ENCODE measurements at regions not wholly inside any gene's neighbourhood (a gene's known extent, or its start where the extent isn't known, plus 50 kb on each side); places are given as distances from the start of the nearest gene placed in this dataset.

GRCh38 chr18:73962256-73962655 is 185.4 kb downstream of the FBXO15 start:
- no peak for DNase-seq (ENCODE audit: low spot score)

- DNase-seq (ENCODE audit: low spot score): no peak
These were observed 185.8 kb downstream of the FBXO15 start for GRCh38 chr18:73961804-73962203.

DNA sequence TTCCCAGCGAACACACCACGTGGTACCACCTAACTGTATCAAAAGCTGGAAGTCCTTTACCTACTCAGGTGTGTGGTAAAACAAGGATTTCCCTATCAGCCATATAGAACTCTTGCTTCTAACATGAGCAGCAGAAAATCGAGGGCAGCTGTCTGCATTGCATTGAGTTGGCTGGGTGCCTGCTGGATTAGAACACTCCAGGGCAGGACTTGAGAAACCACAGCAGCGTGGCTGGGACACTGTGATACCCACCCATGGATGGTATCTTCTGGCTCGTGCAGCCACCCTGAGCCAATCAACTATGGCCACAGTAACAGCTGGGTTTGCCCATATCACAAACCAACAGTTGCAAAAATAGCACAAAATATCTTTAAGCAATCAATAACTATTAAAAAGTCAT is 188.3 kb downstream of the FBXO15 start:
- no peak for DNase-seq (ENCODE audit: low spot score)

DNA sequence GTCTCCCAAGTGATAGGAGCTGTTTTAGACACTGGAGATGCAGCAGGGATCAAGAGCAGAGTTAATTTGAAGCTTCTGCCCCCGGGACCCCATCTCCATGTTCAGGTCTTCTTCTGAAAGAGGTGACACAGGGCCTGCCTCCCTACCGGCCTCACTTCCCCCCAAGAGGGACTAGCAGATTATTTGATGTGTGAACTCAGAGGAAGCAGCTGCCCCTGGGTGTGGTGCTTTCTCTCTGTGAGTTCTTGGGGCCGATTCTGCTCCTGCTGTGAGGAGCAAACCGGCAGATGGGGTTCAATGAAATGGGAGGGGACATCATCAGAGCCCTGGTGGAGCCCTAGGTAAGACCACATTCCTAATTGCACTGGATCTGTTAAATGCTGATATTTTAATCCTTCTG is 193.4 kb downstream of the FBXO15 start:
- DNase-seq (ENCODE audit: low spot score): no peak

GRCh38 chr18:73952296-73952946 is 195.2 kb downstream of the FBXO15 start:
- no peak for DNase-seq (ENCODE audit: low spot score)

GRCh38 chr18:73950116-73950700 is 197.4 kb downstream of the FBXO15 start:
- no peak for DNase-seq (ENCODE audit: low spot score)

DNA sequence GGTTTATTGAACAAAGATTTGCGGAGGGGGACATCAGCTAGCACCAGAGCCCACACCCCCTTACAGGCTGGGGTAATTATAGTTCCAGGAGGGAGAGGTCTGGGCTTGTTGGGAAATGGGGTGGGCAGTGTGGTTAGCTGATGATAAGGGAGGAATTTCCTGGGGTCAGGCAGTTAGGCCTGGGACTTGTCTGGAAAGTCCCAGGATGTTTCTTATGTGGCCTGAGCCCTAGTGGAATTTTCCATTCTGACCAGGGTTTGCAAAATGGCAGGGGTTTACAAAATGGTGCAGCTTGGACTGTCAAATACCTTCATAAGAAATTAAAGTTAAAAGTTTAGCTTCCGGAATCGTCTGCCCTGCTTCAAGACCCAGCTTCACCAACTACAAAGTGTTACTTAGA is 199.1 kb downstream of the FBXO15 start:
- no peak for DNase-seq (ENCODE audit: low spot score)

- DNase-seq (ENCODE audit: low spot score): no peak
These were observed 199.6 kb downstream of the FBXO15 start for GRCh38 chr18:73948084-73948483.

- no peak for DNase-seq (ENCODE audit: low spot score)
These were observed 200.3 kb downstream of the FBXO15 start for GRCh38 chr18:73947180-73947921.

DNA sequence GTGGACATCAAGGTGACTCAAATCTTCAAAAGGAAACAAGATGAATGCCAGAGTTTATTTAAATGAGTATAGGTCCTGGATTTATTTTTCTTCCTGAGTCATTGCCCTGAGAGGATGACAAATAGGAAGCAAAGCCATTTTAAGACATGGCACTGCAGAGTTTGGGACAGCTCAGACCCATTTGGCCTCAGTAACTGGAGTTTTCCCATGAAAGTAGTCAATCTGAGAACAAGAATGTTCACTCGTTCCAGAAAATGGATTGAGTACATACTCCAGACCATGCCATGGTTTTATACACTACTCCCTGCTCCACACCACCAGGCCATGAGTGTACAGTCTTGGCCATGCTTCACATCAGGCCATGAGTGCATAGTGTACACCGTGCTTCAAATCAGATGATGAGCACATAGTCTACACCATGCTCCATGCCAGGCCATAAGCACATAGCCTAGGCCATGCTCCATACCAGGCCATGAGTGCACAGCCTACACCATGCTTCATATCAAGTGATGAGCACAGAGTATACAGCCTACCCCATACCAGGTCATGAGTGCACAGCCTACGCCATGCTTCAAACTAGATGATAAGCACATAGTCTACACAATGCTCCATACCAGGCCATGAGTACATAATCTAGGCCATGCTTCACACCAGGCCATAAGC is 202.4 kb downstream of the FBXO15 start:
- DNase-seq (ENCODE audit: low spot score): no peak

DNA sequence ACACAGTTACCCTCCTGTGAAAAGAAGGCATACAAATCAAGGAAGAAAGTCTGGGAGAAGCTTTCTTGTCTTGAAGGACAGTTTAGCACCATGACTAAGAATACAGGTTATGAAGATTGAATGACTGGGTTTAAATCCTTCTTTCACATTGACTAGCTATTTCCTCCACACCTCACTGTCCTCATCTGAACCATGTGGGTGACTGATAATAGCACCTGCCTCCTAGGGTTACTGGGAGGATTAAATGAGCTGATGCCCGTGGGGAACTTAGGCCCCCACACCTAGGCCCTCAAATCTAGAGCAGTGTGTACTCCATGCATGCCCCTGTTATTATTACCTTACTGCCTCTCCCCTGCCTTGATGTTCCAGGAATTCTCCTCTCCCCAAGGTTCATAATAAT is 202.9 kb downstream of the FBXO15 start:
- DNase-seq (ENCODE audit: low spot score): no peak

GRCh38 chr18:73943763-73944162 is 203.9 kb downstream of the FBXO15 start:
- no peak for DNase-seq (ENCODE audit: low spot score)

DNA sequence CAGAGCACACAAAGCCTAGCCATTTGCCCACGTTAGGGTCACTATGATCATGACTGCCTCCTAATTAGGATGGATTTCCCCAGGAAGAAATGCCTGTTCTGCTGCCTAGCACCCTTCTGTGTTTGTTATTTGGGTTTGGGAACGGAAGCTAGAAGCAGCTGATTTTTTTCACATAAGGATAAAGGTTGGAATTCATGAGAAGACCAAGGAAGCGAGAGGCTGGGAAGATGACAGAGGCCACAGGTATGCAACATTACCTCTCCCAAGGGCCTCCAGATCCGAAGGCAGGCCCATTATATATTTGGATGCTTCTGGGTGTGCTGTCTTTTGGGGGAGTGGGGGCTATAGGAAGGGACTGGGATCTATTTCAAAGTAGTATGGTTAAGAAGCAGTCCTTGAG is 204.7 kb downstream of the FBXO15 start:
- DNase-seq (ENCODE audit: low spot score): no peak

GRCh38 chr18:73942081-73942625 is 205.5 kb downstream of the FBXO15 start:
- DNase-seq (ENCODE audit: low spot score): no peak

DNA sequence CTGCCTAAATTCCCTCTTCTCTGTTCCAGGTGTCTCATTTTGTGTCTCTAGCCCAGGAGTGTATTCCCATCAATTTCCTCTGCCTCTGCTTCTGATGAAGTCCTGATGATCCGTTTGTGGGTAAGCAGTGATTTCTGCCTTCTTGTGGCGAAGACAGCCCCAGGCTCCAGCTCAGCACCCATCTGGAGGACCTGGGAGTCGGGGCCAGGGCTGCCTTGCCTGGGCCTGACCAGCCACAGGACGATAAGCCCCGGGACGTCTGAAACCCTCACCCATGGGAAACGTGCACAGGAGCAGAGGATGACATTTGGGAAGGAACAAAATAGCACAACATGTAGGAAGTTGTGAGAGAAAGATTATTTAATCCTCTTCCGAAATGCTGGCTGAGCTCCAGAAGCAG is 206.9 kb downstream of the FBXO15 start:
- DNase-seq (ENCODE audit: low spot score): no peak

DNA sequence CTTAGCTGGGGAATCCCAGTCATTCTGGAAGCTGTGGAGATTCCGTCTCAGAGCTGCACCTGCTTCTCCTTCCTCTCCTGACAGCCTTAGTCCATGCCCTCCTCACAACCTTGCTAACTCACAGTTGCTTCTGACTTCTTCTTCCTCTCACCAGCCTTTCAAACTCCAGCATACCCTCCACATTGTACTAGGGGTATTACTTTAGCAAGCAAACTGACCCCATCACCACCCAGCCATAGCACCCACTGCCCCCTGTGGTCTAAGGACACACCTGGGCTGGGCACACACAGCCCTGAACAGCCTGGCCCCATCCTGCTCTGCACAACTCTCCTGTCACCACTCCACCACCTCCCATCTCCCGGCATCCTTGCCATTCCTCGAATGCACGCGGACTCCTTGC is 208.2 kb downstream of the FBXO15 start:
- no peak for DNase-seq (ENCODE audit: low spot score)

DNA sequence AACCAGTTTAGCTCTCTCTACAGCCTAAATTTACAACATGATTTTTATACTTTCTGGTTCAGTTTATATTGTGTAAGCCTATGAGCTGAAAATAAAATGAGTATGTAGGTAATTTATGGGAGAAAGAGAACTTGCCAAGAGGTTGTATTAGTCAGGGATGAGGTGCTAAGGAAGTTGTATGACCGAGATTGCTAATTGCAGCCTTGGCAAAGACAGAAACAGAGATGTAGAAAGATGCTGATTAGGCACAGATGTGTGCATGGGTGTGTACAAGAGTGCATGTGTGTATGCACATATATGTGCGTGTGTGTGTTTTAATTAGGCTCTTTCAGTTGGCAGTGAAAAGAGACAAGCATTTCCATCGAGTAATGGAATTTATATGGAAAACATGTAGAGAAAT is 213.9 kb downstream of the FBXO15 start:
- no peak for DNase-seq (ENCODE audit: low spot score)

GRCh38 chr18:73932976-73933375 is 214.7 kb downstream of the FBXO15 start:
- DNase-seq (ENCODE audit: low spot score): no peak

DNA sequence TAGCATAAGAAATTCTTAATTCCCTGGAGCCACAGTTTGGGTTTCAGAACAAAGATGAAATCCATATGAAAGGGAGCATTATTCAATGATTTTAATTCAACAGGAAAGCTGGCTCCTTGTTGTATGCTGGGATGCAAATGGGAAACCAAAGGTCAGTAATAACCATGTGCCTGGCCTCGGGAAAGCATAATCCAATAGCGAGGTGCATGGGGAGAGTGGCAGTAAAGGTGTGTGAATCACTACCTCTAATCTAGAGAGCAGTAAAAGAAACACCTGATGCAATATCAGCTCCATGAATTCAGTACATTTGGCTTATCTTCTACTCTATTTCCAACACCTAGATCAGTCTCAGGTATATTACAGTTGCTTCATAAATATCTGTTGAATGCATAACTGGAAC is 220.1 kb downstream of the FBXO15 start:
- no peak for DNase-seq (ENCODE audit: low spot score)

DNA sequence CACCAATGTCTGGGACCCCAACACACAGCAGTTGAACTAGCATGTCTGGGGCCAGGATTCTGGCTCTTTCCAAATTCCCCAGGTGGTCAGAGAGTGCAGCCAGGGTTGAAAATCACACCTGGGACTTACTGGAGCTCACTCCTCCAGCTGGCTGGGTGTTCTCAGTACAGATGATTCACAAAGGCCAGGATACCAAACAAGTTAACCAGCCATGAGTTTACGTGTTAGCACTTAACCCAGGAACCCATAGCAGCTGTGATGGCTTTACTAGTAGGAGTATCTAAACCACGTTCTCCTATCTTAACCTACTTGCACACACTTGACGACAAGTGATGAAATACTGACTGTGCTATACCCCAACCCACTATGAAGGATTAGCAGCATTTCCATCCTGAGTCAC is 222.8 kb downstream of the FBXO15 start:
- no peak for DNase-seq (ENCODE audit: low spot score)

DNA sequence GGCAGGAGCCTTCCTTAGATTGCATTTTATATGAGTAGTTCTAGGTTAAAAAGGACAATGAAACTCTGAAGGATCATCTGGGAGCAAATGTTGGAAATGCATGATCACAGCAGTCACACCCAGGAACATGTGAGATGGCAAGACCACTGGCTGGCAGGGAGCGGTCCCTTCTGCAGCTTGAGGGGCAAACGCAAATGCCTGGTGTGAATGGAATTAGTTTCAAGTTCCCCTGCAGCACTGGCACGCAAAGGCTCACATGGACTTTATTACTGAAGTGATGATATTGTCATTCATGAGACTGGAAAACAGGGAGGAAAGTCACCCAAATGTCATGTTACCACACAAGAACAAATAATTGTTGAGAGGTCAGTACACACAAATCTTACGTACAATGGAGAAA is 223.3 kb downstream of the FBXO15 start:
- no peak for DNase-seq (ENCODE audit: low spot score)

- no peak for DNase-seq (ENCODE audit: low spot score)
These were observed 223.8 kb downstream of the FBXO15 start for GRCh38 chr18:73923866-73924265.

- DNase-seq (ENCODE audit: low spot score): no peak
These were observed 227.6 kb downstream of the FBXO15 start for GRCh38 chr18:73920033-73920432.
